ENCODE measurements at regions not wholly inside any gene's neighbourhood (a gene's known extent, or its start where the extent isn't known, plus 50 kb on each side); places are given as distances from the start of the nearest gene placed in this dataset.

DNA sequence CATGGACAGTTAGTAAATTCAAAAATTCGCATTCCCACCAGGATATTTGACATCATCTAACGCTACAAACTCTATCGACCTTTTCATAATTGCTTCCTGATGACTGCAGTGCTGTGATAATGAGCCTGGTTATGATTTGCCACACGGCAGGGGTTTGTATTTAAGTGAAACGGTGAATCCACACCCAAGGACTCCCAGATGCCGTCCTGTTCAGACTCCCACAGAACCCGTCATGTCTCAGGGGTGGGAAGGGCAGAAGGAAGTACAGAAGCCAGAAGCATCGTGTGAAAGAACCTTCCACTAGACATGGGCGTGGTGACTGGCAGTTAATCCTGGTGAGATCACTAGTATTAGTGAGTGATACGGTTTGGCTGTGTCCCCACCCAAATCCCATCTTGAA, 91.2 kb upstream of the TMEM18 start:
- Histone ChIP-seq H2AFZ (ENCODE audit: low read length) (no peak overlapping the region), H3K4me1 (ENCODE audit: control insufficient read depth, extremely low read depth, insufficient read depth, low read length) (no peaks in the 10 kb centered on the region), H3K27me3 (ENCODE audit: control insufficient read depth, insufficient read depth, low read length) (no peaks in the 10 kb centered on the region), H3K9ac (ENCODE audit: insufficient read depth, low read length) (no peak overlapping the region), H3K9me3 (ENCODE audit: control insufficient read depth, insufficient read depth, low read depth, low read length) (no peaks in the 10 kb centered on the region), H3K27ac (ENCODE audit: insufficient read depth, low read length) (no peak overlapping the region), H3K4me2 (ENCODE audit: extremely low read depth, insufficient read depth, low read length) (no peak overlapping the region), H3K36me3 (ENCODE audit: control insufficient read depth, insufficient read depth, low read length) (no peaks in the 10 kb centered on the region), H3K79me2 (ENCODE audit: control insufficient read depth, insufficient read depth, low read length) (no peaks in the 10 kb centered on the region), H4K20me1 (ENCODE audit: control insufficient read depth, extremely low read depth, insufficient read depth, low read length) (no peaks in the 10 kb centered on the region), H3K4me3 (replicated peaks in 1 of 4; ENCODE audit: control extremely low read depth in 1 of 4, insufficient read depth in 1 of 4, low read depth in 3 of 4, low read length in 4 of 4) (no peak overlapping the region)
- TF ChIP-seq, protein P1, sequence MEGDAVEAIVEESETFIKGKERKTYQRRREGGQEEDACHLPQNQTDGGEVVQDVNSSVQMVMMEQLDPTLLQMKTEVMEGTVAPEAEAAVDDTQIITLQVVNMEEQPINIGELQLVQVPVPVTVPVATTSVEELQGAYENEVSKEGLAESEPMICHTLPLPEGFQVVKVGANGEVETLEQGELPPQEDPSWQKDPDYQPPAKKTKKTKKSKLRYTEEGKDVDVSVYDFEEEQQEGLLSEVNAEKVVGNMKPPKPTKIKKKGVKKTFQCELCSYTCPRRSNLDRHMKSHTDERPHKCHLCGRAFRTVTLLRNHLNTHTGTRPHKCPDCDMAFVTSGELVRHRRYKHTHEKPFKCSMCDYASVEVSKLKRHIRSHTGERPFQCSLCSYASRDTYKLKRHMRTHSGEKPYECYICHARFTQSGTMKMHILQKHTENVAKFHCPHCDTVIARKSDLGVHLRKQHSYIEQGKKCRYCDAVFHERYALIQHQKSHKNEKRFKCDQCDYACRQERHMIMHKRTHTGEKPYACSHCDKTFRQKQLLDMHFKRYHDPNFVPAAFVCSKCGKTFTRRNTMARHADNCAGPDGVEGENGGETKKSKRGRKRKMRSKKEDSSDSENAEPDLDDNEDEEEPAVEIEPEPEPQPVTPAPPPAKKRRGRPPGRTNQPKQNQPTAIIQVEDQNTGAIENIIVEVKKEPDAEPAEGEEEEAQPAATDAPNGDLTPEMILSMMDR (conservative IDR thresholded peaks at IDR 0.05 in 1 of 2, IDR thresholded peaks at IDR 0.05 in 1 of 2; ENCODE audit: low read depth in 1 of 2, low read length in 2 of 2) = no peak
- no peak for TF ChIP-seq EZH2 (IDR thresholded peaks at IDR 0.05; ENCODE audit: low read length, missing control alignments)
- DNase-seq (ENCODE audit: low read depth in 2 of 2) = no peak

DNA sequence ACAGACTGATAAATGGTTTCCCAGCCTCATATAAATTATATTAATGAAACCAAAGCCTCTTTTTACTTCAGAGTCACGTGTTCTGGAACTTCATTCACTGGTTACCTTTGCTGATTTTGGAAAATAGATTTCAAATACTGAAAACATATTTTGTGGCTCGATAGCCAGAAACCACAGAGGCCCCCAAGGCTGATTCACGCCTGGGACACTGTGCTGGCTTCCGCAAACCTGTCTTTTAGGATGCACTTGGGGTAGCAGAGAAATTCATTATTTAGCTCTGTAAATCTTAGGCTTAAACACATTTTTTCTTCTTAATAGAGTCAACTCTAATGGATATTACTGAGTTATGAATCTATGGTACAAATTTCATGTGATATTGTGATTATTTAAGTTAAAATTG, 90.7 kb upstream of the TMEM18 start:
- Histone ChIP-seq H3K4me1 (ENCODE audit: control insufficient read depth, extremely low read depth, insufficient read depth, low read length) (no peaks in the 10 kb centered on the region), H3K4me3 (replicated peaks in 1 of 4; ENCODE audit: control extremely low read depth in 1 of 4, insufficient read depth in 1 of 4, low read depth in 3 of 4, low read length in 4 of 4) (no peak overlapping the region), H3K79me2 (ENCODE audit: control insufficient read depth, insufficient read depth, low read length) (no peaks in the 10 kb centered on the region), H3K27ac (ENCODE audit: insufficient read depth, low read length) (no peak overlapping the region), H3K4me2 (ENCODE audit: extremely low read depth, insufficient read depth, low read length) (no peak overlapping the region), H2AFZ (ENCODE audit: low read length) (no peak overlapping the region), H3K36me3 (ENCODE audit: control insufficient read depth, insufficient read depth, low read length) (no peaks in the 10 kb centered on the region), H3K9me3 (ENCODE audit: control insufficient read depth, insufficient read depth, low read depth, low read length) (no peaks in the 10 kb centered on the region), H4K20me1 (ENCODE audit: control insufficient read depth, extremely low read depth, insufficient read depth, low read length) (no peaks in the 10 kb centered on the region), H3K27me3 (ENCODE audit: control insufficient read depth, insufficient read depth, low read length) (no peaks in the 10 kb centered on the region), H3K9ac (ENCODE audit: insufficient read depth, low read length) (no peak overlapping the region)
- DNase-seq (ENCODE audit: low read depth in 2 of 2) = no peak
- TF ChIP-seq, protein P1 (conservative IDR thresholded peaks at IDR 0.05 in 1 of 2, IDR thresholded peaks at IDR 0.05 in 1 of 2; ENCODE audit: low read depth in 1 of 2, low read length in 2 of 2) = no peak
- no peak for TF ChIP-seq EZH2 (IDR thresholded peaks at IDR 0.05; ENCODE audit: low read length, missing control alignments)

DNA sequence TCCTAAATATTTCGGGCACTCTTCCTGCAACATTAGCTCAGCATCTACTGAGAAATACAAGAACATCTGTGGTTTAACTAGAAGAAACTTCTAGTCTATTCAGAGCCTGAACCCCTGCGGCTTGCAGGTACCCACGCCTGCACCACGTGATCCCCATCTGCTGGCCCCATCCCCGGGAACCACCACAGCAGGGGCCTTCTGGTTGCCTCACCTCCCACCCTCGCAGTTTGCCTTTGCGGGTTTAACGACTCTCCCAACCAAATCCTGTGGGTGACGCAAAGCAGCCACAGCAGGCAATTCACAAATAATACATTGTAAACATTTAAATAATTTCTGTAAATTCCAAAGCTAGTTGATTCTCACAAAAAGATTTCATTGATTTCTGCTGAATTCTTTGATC, 90.2 kb upstream of the TMEM18 start:
- Histone ChIP-seq H3K9me3 (ENCODE audit: control insufficient read depth, insufficient read depth, low read depth, low read length) (no peaks in the 10 kb centered on the region), H2AFZ (ENCODE audit: low read length) (no peak overlapping the region), H3K27me3 (ENCODE audit: control insufficient read depth, insufficient read depth, low read length) (no peaks in the 10 kb centered on the region), H3K27ac (ENCODE audit: insufficient read depth, low read length) (no peak overlapping the region), H3K4me2 (ENCODE audit: extremely low read depth, insufficient read depth, low read length) (no peak overlapping the region), H3K9ac (ENCODE audit: insufficient read depth, low read length) (no peak overlapping the region), H4K20me1 (ENCODE audit: control insufficient read depth, extremely low read depth, insufficient read depth, low read length) (no peaks in the 10 kb centered on the region), H3K4me3 (replicated peaks in 1 of 4; ENCODE audit: control extremely low read depth in 1 of 4, insufficient read depth in 1 of 4, low read depth in 3 of 4, low read length in 4 of 4) (no peak overlapping the region), H3K36me3 (ENCODE audit: control insufficient read depth, insufficient read depth, low read length) (no peaks in the 10 kb centered on the region), H3K4me1 (ENCODE audit: control insufficient read depth, extremely low read depth, insufficient read depth, low read length) (no peaks in the 10 kb centered on the region), H3K79me2 (ENCODE audit: control insufficient read depth, insufficient read depth, low read length) (no peaks in the 10 kb centered on the region)
- DNase-seq (ENCODE audit: low read depth in 2 of 2) = no peak
- no peak for TF ChIP-seq EZH2 (IDR thresholded peaks at IDR 0.05; ENCODE audit: low read length, missing control alignments)
- TF ChIP-seq, protein P1 (conservative IDR thresholded peaks at IDR 0.05 in 1 of 2, IDR thresholded peaks at IDR 0.05 in 1 of 2; ENCODE audit: low read depth in 1 of 2, low read length in 2 of 2) = no peak

All from fibroblast of lung (primary cell).